Tibial nerve (tissue), 4 donors: ENCODE measurements at regions not wholly inside any gene's neighbourhood (a gene's known extent, or its start where the extent isn't known, plus 50 kb on each side); places are given as distances from the start of the nearest gene placed in this dataset.
"Not testable (repeated sequence)": the region's sequence is repeated elsewhere in the genome, so short reads cannot be mapped to it uniquely, and the experiment has no call there.

Experiments
- DNase-seq, 2 donors: peaks; one replicate each; pipeline ENCODE4 v3.0.0-alpha.2; 2019; ENCODE audit warnings: low spot score in 2 of 2
- H3K27ac ChIP-seq, 4 donors: fragments of 200-600 bp; sonication (generic) in 3 of 4; one replicate each; pipeline ENCODE4 v1.5.1; 2017 to 2019; ENCODE audit warnings: mild to moderate bottlenecking in 1 of 4
- H3K27me3 ChIP-seq, 2 donors: fragments of 200-600 bp; sonication (generic) in 1 of 2; one replicate each; pipeline versions ENCODE4 v1.5.1 to v1.6.0; 2017 to 2019
- H3K36me3 ChIP-seq, 3 donors: fragments of 200-600 bp; sonication (generic); one replicate each; pipeline ENCODE4 v1.5.1; 2018 to 2019
- H3K4me1 ChIP-seq, 4 donors: fragments of 200-600 bp; sonication (generic) in 3 of 4; one replicate each; pipeline ENCODE4 v1.5.1; 2017 to 2019
- H3K4me3 ChIP-seq, 4 donors: fragments of 200-600 bp; sonication (generic) in 3 of 4; one replicate each; pipeline ENCODE4 v1.5.1; 2017 to 2019; ENCODE audit warnings: mild to moderate bottlenecking in 1 of 4, moderate library complexity in 1 of 4
- H3K9me3 ChIP-seq, 4 donors: fragments of 200-600 bp; sonication (generic) in 3 of 4; one replicate each; pipeline ENCODE4 v1.5.1; 2017 to 2019
- EP300 ChIP-seq, 2 donors: sonication (generic); formaldehyde crosslinking; IDR thresholded peaks; one replicate each; pipeline ENCODE4 v1.6.1; 2017; ENCODE audit warnings: antibody characterized with exemption in 2 of 2, mild to moderate bottlenecking in 1 of 2
- POLR2A ChIP-seq, 2 donors: fragments of 450-650 bp; IDR thresholded peaks; one replicate each; pipeline ENCODE4 v1.6.1; 2017; ENCODE audit warnings: antibody characterized with exemption in 2 of 2, mild to moderate bottlenecking in 2 of 2, moderate library complexity in 2 of 2
- WGBS, 2 donors: methylation state at CpG; one replicate each; pipeline ENCODE4 v1.1.5; 2018; 5-methylcytosine and 5-hydroxymethylcytosine counted together
- TF ChIP-seq, protein P1 (sequence below), 5 experiments: fragments of 200-600 bp in 3 of 5; fragments of 450-650 bp in 2 of 5; sonication (generic) in 3 of 5; IDR thresholded peaks; one replicate each; pipeline ENCODE4 v1.5.1; 2016 to 2019; ENCODE audit warnings: antibody characterized with exemption in 5 of 5, mild to moderate bottlenecking in 3 of 5, moderate library complexity in 2 of 5

DNA sequence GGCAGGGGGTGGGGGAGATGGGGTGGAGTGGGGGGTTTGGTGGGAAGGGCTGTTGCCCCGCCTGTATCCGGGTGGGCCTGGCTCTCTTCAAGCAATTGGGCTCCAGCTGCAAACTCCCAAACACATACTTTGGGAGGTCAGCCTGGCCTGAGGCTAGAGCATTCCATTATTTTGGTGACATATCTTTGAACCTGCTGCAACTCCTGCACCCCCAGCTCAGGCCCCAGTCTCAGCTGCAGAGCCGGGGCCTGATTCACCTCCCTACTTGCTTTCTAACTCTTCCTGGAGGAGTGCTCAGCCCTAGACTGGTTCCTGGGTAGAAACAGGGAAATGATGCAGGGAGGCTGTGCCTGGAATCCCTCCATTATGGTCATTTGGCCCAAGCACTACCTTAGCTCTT is 140.8 kb upstream of the PRR23C start:
- Histone ChIP-seq H3K27ac (no peak overlapping the region), H3K27me3 (no peaks in the 10 kb centered on the region), H3K4me1 (no peaks in the 10 kb centered on the region), H3K9me3 (peaks cover 0 to 8% (median 0%) of the 10 kb centered on the region in 4 donors), H3K4me3 (no peak overlapping the region), H3K36me3 (no peaks in the 10 kb centered on the region)
- no peak for DNase-seq
- TF ChIP-seq EP300 (IDR thresholded peaks at IDR 0.05) (no peak), POLR2A (IDR thresholded peaks at IDR 0.05) (no peak)
- 70 to 83% methylated on average over 3 of the region's 3 CpGs for WGBS, 2 donors

DNA sequence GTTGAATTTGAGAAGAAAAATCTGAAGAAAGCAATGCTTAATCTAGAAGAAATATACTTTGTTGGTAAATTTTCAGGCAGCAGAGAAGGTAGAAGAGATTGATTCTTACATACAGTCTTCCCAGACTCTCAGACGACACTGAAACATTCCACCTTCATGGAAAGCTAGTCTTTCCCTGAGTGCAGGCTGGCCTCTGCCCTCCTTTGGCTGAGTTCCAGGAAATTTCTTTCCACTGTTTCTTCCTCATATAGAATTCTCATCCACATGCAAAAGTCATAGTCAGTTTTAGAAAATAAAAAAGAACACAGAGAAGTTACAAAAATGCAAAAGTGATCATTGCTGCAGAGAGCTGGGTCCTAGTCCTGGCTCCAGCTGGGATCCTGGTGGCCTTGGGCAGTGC is 142.5 kb upstream of the PRR23C start:
- 9 to 11% methylated on average over 1 of the region's 1 CpG for WGBS, 2 donors

DNA sequence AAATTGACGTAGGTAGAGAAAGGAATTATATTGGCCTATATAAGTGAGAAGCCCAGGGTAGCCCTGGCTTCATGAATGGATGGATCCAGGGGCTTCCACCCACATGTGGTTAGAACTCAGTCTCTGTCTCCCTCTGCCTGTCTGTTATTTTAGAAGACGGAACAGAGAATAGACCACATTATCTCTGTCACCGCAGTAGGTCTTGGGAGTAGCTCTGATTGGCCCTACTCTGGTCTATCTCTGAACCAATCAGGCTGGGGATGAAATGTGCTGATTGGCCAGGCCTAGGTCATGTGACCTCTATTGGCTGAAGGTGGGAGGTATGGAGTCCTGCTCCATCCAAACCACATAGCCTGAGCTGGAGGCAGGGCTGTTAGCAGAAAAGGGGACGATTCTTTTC is 143.0 kb upstream of the PRR23C start:
- H3K27me3 ChIP-seq = no peaks in the 10 kb centered on the region
- H3K4me1 ChIP-seq = no peaks in the 10 kb centered on the region
- H3K4me3 ChIP-seq = no peak overlapping the region
- H3K9me3 ChIP-seq = no peaks in the 10 kb centered on the region
- DNase-seq = no peak
- H3K27ac ChIP-seq = no peak overlapping the region
- WGBS, 2 donors = 84 to 89% methylated on average over 4 of the region's 4 CpGs
- TF ChIP-seq, protein P1, sequence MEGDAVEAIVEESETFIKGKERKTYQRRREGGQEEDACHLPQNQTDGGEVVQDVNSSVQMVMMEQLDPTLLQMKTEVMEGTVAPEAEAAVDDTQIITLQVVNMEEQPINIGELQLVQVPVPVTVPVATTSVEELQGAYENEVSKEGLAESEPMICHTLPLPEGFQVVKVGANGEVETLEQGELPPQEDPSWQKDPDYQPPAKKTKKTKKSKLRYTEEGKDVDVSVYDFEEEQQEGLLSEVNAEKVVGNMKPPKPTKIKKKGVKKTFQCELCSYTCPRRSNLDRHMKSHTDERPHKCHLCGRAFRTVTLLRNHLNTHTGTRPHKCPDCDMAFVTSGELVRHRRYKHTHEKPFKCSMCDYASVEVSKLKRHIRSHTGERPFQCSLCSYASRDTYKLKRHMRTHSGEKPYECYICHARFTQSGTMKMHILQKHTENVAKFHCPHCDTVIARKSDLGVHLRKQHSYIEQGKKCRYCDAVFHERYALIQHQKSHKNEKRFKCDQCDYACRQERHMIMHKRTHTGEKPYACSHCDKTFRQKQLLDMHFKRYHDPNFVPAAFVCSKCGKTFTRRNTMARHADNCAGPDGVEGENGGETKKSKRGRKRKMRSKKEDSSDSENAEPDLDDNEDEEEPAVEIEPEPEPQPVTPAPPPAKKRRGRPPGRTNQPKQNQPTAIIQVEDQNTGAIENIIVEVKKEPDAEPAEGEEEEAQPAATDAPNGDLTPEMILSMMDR (IDR thresholded peaks at IDR 0.05) = no peak
- TF ChIP-seq POLR2A (IDR thresholded peaks at IDR 0.05) (no peak), EP300 (IDR thresholded peaks at IDR 0.05) (no peak)
- H3K36me3 ChIP-seq = no peaks in the 10 kb centered on the region

More for the DNA sequence above, 142.5 kb upstream of the PRR23C start:
- H3K27me3 ChIP-seq = no peaks in the 10 kb centered on the region
- H3K4me3 ChIP-seq = no peak overlapping the region
- H3K36me3 ChIP-seq = no peaks in the 10 kb centered on the region
- no peaks in the 10 kb centered on the region for H3K4me1 ChIP-seq
- DNase-seq = no peak
- no peaks in the 10 kb centered on the region for H3K9me3 ChIP-seq
- TF ChIP-seq EP300 (IDR thresholded peaks at IDR 0.05) (no peak), POLR2A (IDR thresholded peaks at IDR 0.05) (no peak)
- TF ChIP-seq, protein P1 (IDR thresholded peaks at IDR 0.05) = no peak
- H3K27ac ChIP-seq = no peak overlapping the region

DNA sequence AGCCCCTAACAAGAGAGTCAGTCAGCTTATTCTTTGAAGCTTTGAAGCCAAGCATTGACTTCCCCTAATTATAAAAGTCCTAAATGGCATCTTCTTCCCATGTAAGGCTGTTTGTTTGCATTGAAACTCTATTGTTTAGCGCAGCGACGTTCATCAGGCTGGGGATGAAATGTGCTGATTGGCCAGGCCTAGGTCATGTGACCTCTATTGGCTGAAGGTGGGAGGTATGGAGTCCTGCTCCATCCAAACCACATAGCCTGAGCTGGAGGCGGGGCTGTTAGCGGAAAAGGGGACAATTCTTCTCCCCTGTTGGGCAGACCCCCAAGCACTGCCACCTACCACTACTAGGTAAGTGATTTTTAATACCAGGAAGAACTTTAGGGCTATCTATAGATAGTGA is 145.3 kb upstream of the PRR23C start:
- TF ChIP-seq EP300 (IDR thresholded peaks at IDR 0.05) = no peak
- no peak for TF ChIP-seq POLR2A (IDR thresholded peaks at IDR 0.05)
- TF ChIP-seq, protein P1 (IDR thresholded peaks at IDR 0.05) = no peak
- no peaks in the 10 kb centered on the region for H3K27me3 ChIP-seq
- H3K4me3 ChIP-seq = no peak overlapping the region
- H3K36me3 ChIP-seq = no peaks in the 10 kb centered on the region
- WGBS, 2 donors = 89 to 92% methylated on average over 5 of the region's 5 CpGs
- H3K27ac ChIP-seq = no peak overlapping the region
- no peaks in the 10 kb centered on the region for H3K4me1 ChIP-seq
- no peaks in the 10 kb centered on the region for H3K9me3 ChIP-seq
- no peak for DNase-seq

DNA sequence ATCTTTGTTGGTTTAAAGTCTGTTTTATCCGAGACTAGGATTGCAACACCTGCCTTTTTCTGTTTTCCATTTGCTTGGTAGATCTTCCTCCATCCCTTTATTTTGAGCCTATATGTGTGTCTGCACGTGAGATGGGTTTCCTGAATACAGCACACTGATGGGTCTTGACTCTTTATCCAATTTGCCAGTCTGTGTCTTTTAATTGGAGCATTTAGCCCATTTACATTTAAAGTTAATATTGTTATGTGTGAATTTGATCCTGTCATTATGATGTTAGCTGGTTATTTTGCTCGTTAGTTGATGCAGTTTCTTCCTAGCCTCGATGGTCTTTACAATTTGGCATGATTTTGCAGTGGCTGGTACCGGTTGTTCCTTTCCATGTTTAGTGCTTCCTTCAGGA is 149.4 kb upstream of the MRPS22 start:
- WGBS, 2 donors = 74 to 82% methylated on average over 2 to 3 of the region's 5 CpGs

DNA sequence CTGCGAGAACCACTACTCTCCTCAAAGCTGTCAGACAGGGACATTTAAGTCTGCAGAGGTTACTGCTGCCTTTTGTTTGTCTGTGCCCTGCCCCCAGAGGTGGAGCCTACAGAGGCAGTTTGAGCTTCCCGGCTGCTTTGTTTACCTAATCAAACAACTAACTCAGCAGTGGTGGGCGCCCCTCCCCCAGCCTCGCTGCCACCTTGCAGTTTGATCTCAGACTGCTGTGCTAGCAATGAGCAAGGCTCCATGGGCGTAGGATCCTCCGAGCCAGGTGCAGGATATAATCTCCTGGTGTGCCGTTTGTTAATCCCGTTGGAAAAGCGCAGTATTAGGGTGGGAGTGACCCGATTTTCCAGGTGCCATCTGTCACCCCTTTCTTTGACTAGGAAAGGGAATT is 147.7 kb upstream of the MRPS22 start:
- H3K27ac ChIP-seq, H3K27me3 ChIP-seq: not testable (repeated sequence)
- 85 to 90% methylated on average over 10 of the region's 10 CpGs for WGBS, 2 donors

More for the DNA sequence above, 149.4 kb upstream of the MRPS22 start:
- not testable (repeated sequence) for H3K36me3 ChIP-seq, H3K4me1 ChIP-seq, H3K27me3 ChIP-seq, H3K4me3 ChIP-seq, H3K27ac ChIP-seq, DNase-seq
- H3K9me3 ChIP-seq = peaks cover 0 to 17% (median 0%) of the 10 kb centered on the region in 4 donors

DNA sequence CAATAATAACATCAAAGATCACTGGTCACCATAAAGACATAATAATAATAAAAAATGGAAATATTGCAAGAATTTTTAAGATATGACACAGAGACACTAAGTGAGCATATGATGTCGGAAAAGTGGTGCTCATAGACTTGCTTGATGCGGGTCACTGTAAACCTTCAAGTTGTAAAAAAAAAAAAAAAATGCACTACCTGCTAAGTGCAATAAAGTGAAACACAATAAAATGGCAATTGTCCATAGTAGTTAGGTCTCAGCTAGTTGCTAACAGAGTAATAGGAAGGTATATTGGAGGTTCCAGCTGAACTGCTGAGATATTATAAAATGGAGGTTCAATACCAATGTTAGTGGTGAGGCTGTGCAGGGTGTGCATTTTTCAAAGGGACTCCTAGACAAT is 146.6 kb upstream of the MRPS22 start:
- Histone ChIP-seq H3K4me1 (no peaks in the 10 kb centered on the region), H3K27ac (no peak overlapping the region)

More for the DNA sequence above, 147.7 kb upstream of the MRPS22 start:
- H3K4me1 ChIP-seq, H3K36me3 ChIP-seq, DNase-seq, H3K4me3 ChIP-seq: not testable (repeated sequence)
- H3K9me3 ChIP-seq = peaks cover 0 to 17% (median 0%) of the 10 kb centered on the region in 4 donors

More for the DNA sequence above, 146.6 kb upstream of the MRPS22 start:
- H3K9me3 ChIP-seq = peaks cover 0 to 17% (median 0%) of the 10 kb centered on the region in 4 donors
- H3K36me3 ChIP-seq = no peaks in the 10 kb centered on the region
- WGBS, 2 donors = 93 to 94% methylated on average over 2 of the region's 2 CpGs
- no peak overlapping the region for H3K4me3 ChIP-seq
- DNase-seq = no peak
- TF ChIP-seq EP300 (IDR thresholded peaks at IDR 0.05) (no peak), POLR2A (IDR thresholded peaks at IDR 0.05) (no peak)
- TF ChIP-seq, protein P1 (IDR thresholded peaks at IDR 0.05) = no peak
- no peaks in the 10 kb centered on the region for H3K27me3 ChIP-seq
